Naive thymus-derived CD4-positive, alpha-beta T cell (primary cell): ENCODE measurements at regions not wholly inside any gene's neighbourhood (a gene's known extent, or its start where the extent isn't known, plus 50 kb on each side); places are given as distances from the start of the nearest gene placed in this dataset.

Source experiments
- ATAC-seq: fragments of 150-1000 bp; cut with Tn5 transposase; 2 replicates; pipeline ENCODE4 v1.10.0; 2021; ENCODE audit warnings: mild to moderate bottlenecking, moderate library complexity
- CTCF ChIA-PET: fragments of 350-600 bp; sonication (Branson Sonifier 250); formaldehyde crosslinking; loops from one replicate; lab custom pipeline; 2021; ENCODE audit warnings: antibody characterized with exemption; lab: Charles Lee
- POLR2A ChIA-PET: fragments of 350-600 bp; sonication (Branson Sonifier 250); formaldehyde crosslinking; loops from one replicate; lab custom pipeline; 2021; ENCODE audit warnings: antibody characterized with exemption, inconsistent platforms; lab: Charles Lee
- DNase-seq, 9 donors: peaks; one replicate each; pipeline versions ENCODE4 v3.0.0 to v3.0.0-alpha.2; 2020 to 2022; ENCODE audit warnings: mixed read lengths in 1 of 9
- H3K27ac ChIP-seq: one replicate; pipeline ENCODE4 v1.7.0; 2013; ENCODE audit warnings: mild to moderate bottlenecking, low read depth, low read length, moderate library complexity
- H3K27me3 ChIP-seq, 2 donors: one replicate each; pipeline ENCODE4 v1.7.0; 2013; ENCODE audit warnings: low read length in 2 of 2, mild to moderate bottlenecking in 2 of 2, moderate library complexity in 2 of 2; ENCODE audit not compliant: control insufficient read depth in 2 of 2, insufficient read depth in 2 of 2
- H3K36me3 ChIP-seq, 3 experiments: 1 replicate in 2 of 3; 2 replicates in 1 of 3; pipeline ENCODE4 v1.7.0; 2013; ENCODE audit warnings: low read length in 3 of 3, mild to moderate bottlenecking in 3 of 3, moderate library complexity in 1 of 3; ENCODE audit not compliant: insufficient read depth in 3 of 3, control insufficient read depth in 2 of 3
- H3K4me1 ChIP-seq, 2 donors: one replicate each; pipeline ENCODE4 v1.7.0; 2013; ENCODE audit warnings: low read length in 2 of 2, mild to moderate bottlenecking in 2 of 2, moderate library complexity in 1 of 2; ENCODE audit not compliant: control insufficient read depth in 2 of 2, insufficient read depth in 2 of 2
- H3K4me3 ChIP-seq: 2 replicates; pipeline ENCODE4 v1.7.0; 2013; ENCODE audit warnings: mild to moderate bottlenecking, low read length
- H3K9me3 ChIP-seq, 3 experiments: 1 replicate in 2 of 3; 2 replicates in 1 of 3; pipeline ENCODE4 v1.7.0; 2013; ENCODE audit warnings: low read length in 3 of 3; ENCODE audit not compliant: control insufficient read depth in 2 of 3
- H3K27ac Mint-ChIP-seq, 9 donors: one replicate each; pipeline ENCODE4 v1.8.0; 2020 to 2022; ENCODE audit warnings: mixed read lengths in 9 of 9, mild to moderate bottlenecking in 8 of 9, moderate library complexity in 5 of 9, inconsistent platforms in 2 of 9
- H3K27me3 Mint-ChIP-seq, 5 donors: one replicate each; pipeline ENCODE4 v1.8.0; 2021 to 2022; ENCODE audit warnings: mixed read lengths in 5 of 5, mild to moderate bottlenecking in 1 of 5
- H3K36me3 Mint-ChIP-seq, 5 donors: one replicate each; pipeline ENCODE4 v1.8.0; 2020 to 2022; ENCODE audit warnings: mixed read lengths in 5 of 5, mild to moderate bottlenecking in 3 of 5, inconsistent platforms in 1 of 5
- H3K4me1 Mint-ChIP-seq, 7 donors: one replicate each; pipeline ENCODE4 v1.8.0; 2020 to 2022; ENCODE audit warnings: mixed read lengths in 7 of 7, mild to moderate bottlenecking in 3 of 7, inconsistent platforms in 1 of 7
- H3K4me3 Mint-ChIP-seq, 10 donors: one replicate each; pipeline ENCODE4 v1.8.0; 2020 to 2022; ENCODE audit warnings: mild to moderate bottlenecking in 10 of 10, mixed read lengths in 10 of 10, moderate library complexity in 6 of 10, inconsistent platforms in 2 of 10
- H3K9me3 Mint-ChIP-seq, 11 donors: one replicate each; pipeline ENCODE4 v1.8.0; 2020 to 2022; ENCODE audit warnings: mixed read lengths in 11 of 11, mild to moderate bottlenecking in 4 of 11, inconsistent platforms in 1 of 11, moderate library complexity in 1 of 11
- intact Hi-C, 2 donors: fragments of 100-400 bp; cut with micrococcal nuclease; formaldehyde crosslinking; loops; one replicate each; pipeline ENCODE4 v1.15.1; 2023

GRCh38 chr9:11722957-11723356, 970.2 kb upstream of the TYRP1 start:
- Histone ChIP-seq H3K4me3 (no peak overlapping the region), H3K36me3 (no peaks in the 10 kb centered on the region), H3K27me3 (no peaks in the 10 kb centered on the region), H3K4me1 (no peaks in the 10 kb centered on the region), H3K27ac (no peak overlapping the region), H3K9me3 (peaks cover 0 to 4% (median 0%) of the 10 kb centered on the region in 3 experiments)
- Mint-ChIP-seq H3K27me3 (no peaks in the 10 kb centered on the region), H3K4me3 (no peak overlapping the region), H3K36me3 (no peaks in the 10 kb centered on the region), H3K4me1 (no peaks in the 10 kb centered on the region), H3K9me3 (peaks cover 4 to 32% (median 19%) of the 10 kb centered on the region in 11 donors), H3K27ac (no peak overlapping the region)
- no peak for ATAC-seq
- CTCF ChIA-PET: no interaction called here
- intact Hi-C loops: no loop called here
- POLR2A ChIA-PET: no interaction called here
- no peak for DNase-seq

- Mint-ChIP-seq H3K27me3 (no peaks in the 10 kb centered on the region), H3K4me1 (no peaks in the 10 kb centered on the region), H3K4me3 (no peak overlapping the region), H3K27ac (no peak overlapping the region), H3K9me3 (peaks cover 3 to 32% (median 18%) of the 10 kb centered on the region in 11 donors), H3K36me3 (no peaks in the 10 kb centered on the region)
- DNase-seq (no peak), ATAC-seq (no peak)
- POLR2A ChIA-PET: no interaction called here
- Histone ChIP-seq H3K27ac (no peak overlapping the region), H3K27me3 (no peaks in the 10 kb centered on the region), H3K9me3 (peaks cover 0 to 4% (median 0%) of the 10 kb centered on the region in 3 experiments), H3K36me3 (no peaks in the 10 kb centered on the region), H3K4me1 (no peaks in the 10 kb centered on the region), H3K4me3 (no peak overlapping the region)
- CTCF ChIA-PET: no interaction called here
- intact Hi-C loops: no loop called here
Measured at GRCh38 chr9:11726659-11727058, 966.5 kb upstream of the TYRP1 start.

GRCh38 chr9:11735391-11735790, 957.8 kb upstream of the TYRP1 start:
- Mint-ChIP-seq H3K27ac (no peak overlapping the region), H3K27me3 (no peaks in the 10 kb centered on the region), H3K4me3 (no peak overlapping the region), H3K36me3 (no peaks in the 10 kb centered on the region), H3K9me3 (peaks cover 2 to 37% (median 11%) of the 10 kb centered on the region in 11 donors), H3K4me1 (no peaks in the 10 kb centered on the region)
- POLR2A ChIA-PET: no interaction called here
- Histone ChIP-seq H3K4me1 (no peaks in the 10 kb centered on the region), H3K4me3 (no peak overlapping the region), H3K36me3 (no peaks in the 10 kb centered on the region), H3K27me3 (no peaks in the 10 kb centered on the region), H3K9me3 (no peaks in the 10 kb centered on the region), H3K27ac (no peak overlapping the region)
- ATAC-seq: no peak
- CTCF ChIA-PET: no interaction called here
- no peak for DNase-seq
- intact Hi-C loops: no loop called here

- DNase-seq (no peak), ATAC-seq (no peak)
- intact Hi-C loops: no loop called here
- Mint-ChIP-seq H3K27me3 (no peaks in the 10 kb centered on the region), H3K27ac (no peak overlapping the region), H3K36me3 (peaks cover 0 to 3% (median 0%) of the 10 kb centered on the region in 5 donors), H3K4me1 (no peaks in the 10 kb centered on the region), H3K4me3 (no peak overlapping the region), H3K9me3 (peaks cover 4 to 40% (median 11%) of the 10 kb centered on the region in 11 donors)
- Histone ChIP-seq H3K27me3 (no peaks in the 10 kb centered on the region), H3K4me1 (no peaks in the 10 kb centered on the region), H3K9me3 (no peaks in the 10 kb centered on the region), H3K27ac (no peak overlapping the region), H3K36me3 (no peaks in the 10 kb centered on the region), H3K4me3 (no peak overlapping the region)
- ChIA-PET POLR2A (no interaction called here), CTCF (no interaction called here)
Measured at GRCh38 chr9:11742471-11742870, 950.7 kb upstream of the TYRP1 start.

- Histone ChIP-seq H3K27me3 (no peaks in the 10 kb centered on the region), H3K4me3 (no peak overlapping the region), H3K27ac (no peak overlapping the region), H3K4me1 (no peaks in the 10 kb centered on the region), H3K36me3 (no peaks in the 10 kb centered on the region), H3K9me3 (no peaks in the 10 kb centered on the region)
- CTCF ChIA-PET: no interaction called here
- DNase-seq (no peak), ATAC-seq (no peak)
- intact Hi-C loops: no loop called here
- Mint-ChIP-seq H3K36me3 (peaks cover 0 to 3% (median 0%) of the 10 kb centered on the region in 5 donors), H3K27ac (no peak overlapping the region), H3K27me3 (no peaks in the 10 kb centered on the region), H3K9me3 (peaks cover 0 to 44% (median 12%) of the 10 kb centered on the region in 11 donors), H3K4me1 (no peaks in the 10 kb centered on the region), H3K4me3 (no peak overlapping the region)
- POLR2A ChIA-PET: no interaction called here
Measured at GRCh38 chr9:11743356-11743755, 949.8 kb upstream of the TYRP1 start.

- Mint-ChIP-seq H3K9me3 (peaks cover 0 to 38% (median 7%) of the 10 kb centered on the region in 11 donors), H3K36me3 (no peaks in the 10 kb centered on the region), H3K4me3 (no peak overlapping the region), H3K4me1 (no peaks in the 10 kb centered on the region), H3K27me3 (no peaks in the 10 kb centered on the region), H3K27ac (no peak overlapping the region)
- Histone ChIP-seq H3K4me1 (no peaks in the 10 kb centered on the region), H3K27me3 (no peaks in the 10 kb centered on the region), H3K9me3 (no peaks in the 10 kb centered on the region), H3K27ac (no peak overlapping the region), H3K36me3 (no peaks in the 10 kb centered on the region), H3K4me3 (no peak overlapping the region)
- intact Hi-C loops: no loop called here
- ATAC-seq (no peak), DNase-seq (no peak)
- ChIA-PET CTCF (no interaction called here), POLR2A (no interaction called here)
Measured at GRCh38 chr9:11749396-11749795, 943.8 kb upstream of the TYRP1 start.

- CTCF ChIA-PET: no interaction called here
- Mint-ChIP-seq H3K27ac (no peak overlapping the region), H3K36me3 (no peaks in the 10 kb centered on the region), H3K4me1 (no peaks in the 10 kb centered on the region), H3K4me3 (no peak overlapping the region), H3K27me3 (no peaks in the 10 kb centered on the region), H3K9me3 (peaks cover 0 to 16% (median 4%) of the 10 kb centered on the region in 11 donors)
- Histone ChIP-seq H3K27me3 (no peaks in the 10 kb centered on the region), H3K9me3 (no peaks in the 10 kb centered on the region), H3K4me1 (no peaks in the 10 kb centered on the region), H3K27ac (no peak overlapping the region), H3K36me3 (no peaks in the 10 kb centered on the region), H3K4me3 (no peak overlapping the region)
- intact Hi-C loops: no loop called here
- POLR2A ChIA-PET: no interaction called here
- ATAC-seq (no peak), DNase-seq (no peak)
Measured at GRCh38 chr9:11755951-11756350, 937.2 kb upstream of the TYRP1 start.
